Kidney glomerular epithelial cell (primary cell): ENCODE measurements at regions not wholly inside any gene's neighbourhood (a gene's known extent, or its start where the extent isn't known, plus 50 kb on each side); places are given as distances from the start of the nearest gene placed in this dataset.

Experiments used
- DNase-seq: peaks from one replicate; lab custom pipeline; 2025; lab: John Stamatoyannopoulos, UW

DNA sequence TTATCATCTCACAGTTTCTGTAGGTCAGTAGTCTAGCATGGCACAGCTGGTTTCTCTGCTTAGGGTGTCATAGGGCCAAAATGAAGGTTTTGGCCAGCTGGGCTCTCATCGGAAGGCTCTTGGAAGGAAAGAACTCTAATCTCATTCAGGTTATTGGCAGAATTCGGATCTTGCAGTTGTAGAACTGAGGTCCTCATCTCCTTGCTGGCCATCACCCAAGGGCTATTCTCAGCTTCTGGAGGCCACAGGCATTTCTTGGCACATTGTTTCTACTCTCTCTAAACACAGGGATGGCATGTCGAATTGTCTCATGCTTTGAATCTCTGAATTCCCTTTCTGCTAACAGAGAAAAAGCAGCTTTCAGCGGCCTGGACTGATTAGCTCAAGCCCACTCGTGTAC, 258.0 kb upstream of the SMARCA2 start:
- no peak for DNase-seq

DNA sequence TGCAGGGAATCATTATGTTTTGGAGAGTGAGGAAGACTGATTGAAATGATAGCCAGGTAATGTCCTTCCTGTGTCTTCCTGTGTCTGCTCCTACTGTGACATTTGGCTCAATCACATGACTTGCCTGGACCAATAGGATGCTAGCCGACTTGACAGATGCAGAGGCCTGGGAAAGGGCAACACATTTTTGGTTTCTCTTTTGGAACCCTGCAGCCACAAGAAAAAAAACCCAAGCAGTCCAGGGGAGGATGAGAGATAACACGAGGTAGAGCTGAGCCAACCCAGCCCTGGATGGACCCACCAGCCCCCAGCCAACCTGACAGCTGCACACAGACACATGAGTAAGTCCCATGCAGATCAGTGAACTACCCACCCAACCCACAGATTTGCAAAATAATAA, 256.1 kb upstream of the SMARCA2 start:
- no peak for DNase-seq

DNA sequence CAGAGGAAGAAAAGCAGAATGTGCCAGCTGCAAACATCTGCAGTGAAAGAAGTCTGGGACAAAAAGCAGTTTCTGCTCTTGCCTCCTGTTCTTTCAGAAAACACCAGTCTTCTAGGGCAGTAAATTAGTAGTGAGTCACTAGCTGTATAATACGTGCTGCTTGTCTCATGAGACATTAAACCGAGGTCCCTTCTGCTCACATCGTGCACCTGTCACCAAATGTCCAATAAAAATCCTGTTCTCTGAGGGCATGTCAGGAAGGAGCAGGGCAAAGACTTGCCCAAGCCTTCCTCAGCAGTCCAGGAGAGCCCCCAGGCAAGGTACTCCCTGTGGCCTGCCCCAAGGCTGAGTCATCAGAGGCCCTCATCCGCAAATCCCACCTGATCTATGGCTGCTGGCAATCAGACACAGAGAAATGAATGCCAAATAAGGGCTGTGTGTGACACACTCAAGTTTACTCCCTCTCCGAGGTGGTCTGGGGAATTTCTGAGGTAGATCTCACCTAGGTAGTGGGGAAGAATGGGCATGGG, 255.3 kb upstream of the SMARCA2 start:
- no peak for DNase-seq

DNA sequence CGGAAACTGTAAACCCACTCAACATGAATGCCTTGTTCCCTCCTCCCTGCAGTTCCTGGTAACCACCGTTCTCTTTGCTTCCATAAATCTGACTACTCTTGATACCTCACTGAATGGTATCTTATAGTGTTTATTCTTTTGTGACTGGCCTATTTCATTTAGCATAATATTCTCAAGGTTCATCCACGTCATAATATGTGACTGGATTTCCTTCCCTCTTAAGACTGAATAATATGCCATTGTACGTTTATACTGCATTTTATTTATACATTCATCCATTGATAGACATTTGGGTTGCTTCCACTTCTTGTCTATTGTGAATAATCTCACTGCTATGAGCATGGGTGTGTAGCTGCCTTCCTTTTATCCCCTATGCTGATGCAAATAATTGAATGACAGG, 253.3 kb upstream of the SMARCA2 start:
- no peak for DNase-seq

DNA sequence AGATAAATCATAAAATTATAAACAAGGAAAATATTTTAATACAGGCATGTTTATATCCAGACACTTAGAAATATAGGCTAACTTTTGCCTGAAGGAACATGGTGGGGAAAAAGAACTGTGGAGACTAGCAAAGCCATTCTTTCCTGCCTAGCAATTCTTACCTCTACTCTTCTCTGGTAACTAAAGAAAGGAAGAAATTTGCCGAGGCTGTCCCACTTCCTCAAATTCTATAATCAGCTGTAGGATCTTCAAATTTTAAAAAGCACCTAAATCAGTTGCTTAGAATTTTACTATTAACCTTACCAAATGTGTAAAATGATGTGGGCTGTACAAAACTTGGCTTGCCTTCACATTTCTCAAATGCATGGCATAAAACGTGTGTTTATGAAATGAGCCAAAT, 249.1 kb upstream of the SMARCA2 start:
- no peak for DNase-seq

DNA sequence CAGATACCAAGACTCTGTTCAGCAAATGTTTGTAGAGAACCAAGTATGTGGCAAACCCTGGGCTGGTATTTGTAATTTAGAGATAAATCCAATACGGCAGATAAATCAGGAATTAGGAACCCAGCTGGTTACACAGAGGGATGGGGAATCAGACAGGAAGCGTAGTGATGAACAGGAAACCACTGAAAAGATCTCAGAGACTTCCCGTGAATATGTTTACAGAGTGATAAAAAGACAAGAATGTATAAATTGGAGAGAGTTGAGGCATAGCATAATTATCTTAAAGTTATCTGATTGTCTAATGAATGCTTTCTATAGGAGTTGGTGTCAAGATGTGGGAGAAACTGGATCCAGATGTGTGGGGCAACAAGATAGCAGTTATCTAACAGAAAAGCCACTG, 246.6 kb upstream of the SMARCA2 start:
- no peak for DNase-seq

DNA sequence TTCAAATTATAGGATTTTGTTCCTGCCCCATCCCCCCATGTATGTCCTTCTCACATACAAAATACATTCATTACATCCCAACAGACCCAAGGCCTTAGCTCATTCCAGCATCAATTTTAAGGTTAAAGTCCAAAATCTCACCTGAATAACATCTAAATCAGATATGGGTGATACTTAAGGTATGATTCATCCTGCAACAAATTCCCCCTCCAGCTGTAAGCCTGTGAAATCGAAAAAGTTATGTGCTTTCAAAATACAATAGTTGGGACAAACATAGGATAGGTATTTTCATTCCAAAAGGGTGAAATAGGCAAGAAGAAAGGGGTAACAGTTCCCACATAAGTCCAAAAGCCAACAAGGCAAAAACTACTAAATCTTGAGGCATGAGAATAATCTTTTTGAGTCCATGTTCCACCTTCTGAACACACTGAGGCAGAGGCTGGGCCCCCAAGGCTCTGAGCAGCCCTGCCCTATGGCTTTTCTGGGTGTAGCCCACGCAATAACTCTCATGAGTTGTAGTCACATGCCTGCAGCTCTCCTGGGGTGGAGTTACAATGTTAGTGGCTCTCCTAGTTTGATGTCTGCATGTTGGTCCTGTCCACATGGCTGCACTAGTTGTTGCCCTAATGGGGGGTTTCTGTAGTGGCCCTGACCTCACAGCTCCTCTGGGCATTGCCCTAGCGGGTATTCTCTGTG, 243.9 kb upstream of the SMARCA2 start:
- no peak for DNase-seq

DNA sequence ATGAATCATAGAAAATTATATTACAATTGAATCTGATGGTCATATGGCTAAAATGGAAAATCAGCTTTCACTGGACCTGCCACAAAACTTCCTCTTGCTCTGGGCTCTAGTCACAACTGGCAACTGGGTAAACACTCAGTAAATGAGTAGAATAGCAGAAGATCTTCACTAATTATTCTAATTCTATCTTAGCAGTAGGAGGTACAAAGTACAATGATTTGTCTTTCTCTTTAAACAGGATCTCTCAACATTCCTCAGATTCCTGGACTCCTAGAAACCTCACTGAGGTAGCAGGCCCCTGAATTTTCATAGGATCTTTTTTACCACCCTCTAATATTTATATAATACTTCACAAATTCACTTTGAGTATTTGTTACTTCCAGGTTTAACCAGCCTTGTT, 239.9 kb upstream of the SMARCA2 start:
- DNase-seq: no peak

DNA sequence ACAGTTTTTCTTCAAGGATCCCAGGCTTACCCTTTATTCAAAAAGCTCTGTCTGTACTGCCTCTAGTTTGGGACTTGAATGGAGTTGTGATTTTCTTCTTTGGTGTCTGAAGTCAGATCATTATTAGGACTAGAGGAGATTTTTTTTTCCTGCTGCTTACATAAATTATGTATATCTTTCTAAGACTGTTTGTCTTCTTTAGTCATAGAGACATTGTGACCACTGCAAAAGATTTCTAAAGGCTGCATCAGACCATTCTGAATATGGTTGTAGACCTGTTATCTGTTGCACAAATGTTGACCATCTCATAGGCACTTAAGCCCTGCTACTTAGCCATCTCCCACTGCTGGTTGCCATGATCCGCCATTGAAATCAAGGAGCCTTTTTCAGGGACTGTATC, 238.5 kb upstream of the SMARCA2 start:
- DNase-seq: no peak

DNA sequence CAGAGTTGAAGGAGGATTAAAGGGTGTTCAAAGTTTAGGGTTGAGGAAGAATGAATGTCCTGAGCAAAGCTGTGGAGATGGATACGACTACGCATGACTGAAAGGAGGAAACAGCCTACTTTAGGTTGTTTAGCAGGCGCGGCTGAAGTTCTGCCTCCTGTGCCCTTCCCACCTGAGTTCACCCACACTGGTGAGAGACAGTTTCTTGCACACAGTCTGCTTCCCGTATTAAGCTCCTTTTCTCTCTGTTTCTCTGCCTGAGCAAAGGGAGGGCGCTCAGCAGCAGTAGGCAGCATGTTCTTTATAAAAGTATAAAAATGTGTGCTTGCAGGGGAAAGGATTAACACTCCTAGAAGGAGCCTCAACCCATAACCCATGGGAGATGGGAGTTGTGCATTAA, 224.0 kb upstream of the SMARCA2 start:
- DNase-seq: no peak

DNA sequence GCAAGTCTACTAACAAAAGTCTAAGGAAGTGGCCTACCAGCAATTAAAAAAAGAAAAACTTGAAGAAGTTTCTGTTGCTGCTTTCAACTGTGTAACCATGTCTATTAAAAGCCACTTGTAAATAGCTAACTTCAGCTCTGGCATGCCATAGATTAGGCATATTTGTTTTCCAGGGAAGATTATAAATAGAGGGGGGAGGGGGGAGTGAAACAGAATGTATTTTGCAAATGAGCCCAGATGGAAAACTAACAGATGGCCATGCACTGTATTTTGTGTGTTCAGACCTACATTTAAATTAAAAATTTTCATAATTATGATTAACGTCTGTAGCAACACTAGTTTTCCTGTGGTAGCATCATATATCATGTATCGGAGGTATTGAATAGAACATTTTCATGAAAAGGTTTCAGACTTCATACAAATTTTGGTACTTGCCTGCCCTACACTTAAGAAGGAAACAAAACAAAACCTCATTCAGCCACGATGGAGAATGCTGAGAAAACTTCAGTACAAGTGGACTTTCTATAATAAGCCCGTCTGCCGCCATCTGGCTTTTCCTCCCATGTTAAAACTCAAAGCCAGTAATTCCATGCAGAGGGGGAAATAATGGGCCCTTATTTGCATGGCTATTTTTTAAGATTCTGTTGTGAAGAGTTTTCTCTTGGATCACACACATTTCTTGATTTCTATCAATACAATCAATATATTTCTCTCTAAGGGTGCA, 220.4 kb upstream of the SMARCA2 start:
- no peak for DNase-seq

DNA sequence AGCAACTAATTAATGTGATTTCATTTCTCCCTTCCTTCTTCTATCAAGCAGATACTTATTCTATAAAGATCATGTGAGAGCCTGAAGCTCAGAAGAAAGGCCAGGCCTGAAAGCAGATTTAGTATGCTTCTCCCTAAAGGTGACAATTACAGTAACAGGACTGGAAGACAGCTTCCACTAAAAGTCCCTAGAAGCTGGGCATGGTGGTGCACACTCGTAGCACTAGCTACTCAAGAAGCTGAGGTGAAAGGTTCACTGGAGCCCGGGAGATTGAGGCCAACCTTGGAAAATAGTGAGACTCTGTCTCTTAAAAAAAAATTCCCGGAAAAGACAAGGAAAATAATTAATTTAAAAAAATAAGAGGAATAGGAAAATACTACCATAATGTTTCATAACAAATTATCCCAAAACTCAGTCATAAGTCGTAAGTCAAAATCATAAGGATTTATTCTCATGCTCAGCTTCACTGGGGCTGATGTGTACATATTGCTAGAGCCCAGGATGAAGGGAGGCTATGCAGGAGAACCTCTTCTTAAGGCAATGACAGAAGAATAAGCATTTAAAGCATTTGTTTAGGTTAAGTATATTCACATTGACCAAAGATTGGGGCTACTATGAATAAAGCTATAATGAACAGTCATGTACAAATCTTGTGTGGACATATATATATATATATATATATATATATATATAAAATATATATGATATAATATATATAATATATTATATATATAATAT, 210.8 kb upstream of the SMARCA2 start:
- no peak for DNase-seq

DNA sequence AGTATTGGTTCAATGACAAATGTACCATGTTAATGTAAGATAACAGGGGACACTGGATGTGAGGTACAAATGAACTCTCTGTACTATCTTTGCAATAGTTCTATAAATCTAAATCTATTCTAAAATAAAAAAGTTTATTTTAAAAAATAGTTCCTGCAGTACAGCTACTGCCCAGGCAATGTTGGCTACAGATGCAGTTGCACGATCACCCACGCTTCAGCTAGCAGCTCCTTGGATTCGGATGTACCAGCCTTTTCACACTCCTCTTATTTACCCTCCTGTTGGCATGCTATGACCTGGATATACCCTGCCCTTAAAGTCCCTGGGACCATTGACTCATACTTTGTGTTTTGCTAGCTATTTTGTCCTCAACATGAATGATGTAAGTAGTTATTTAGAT, 185.4 kb upstream of the SMARCA2 start:
- no peak for DNase-seq

DNA sequence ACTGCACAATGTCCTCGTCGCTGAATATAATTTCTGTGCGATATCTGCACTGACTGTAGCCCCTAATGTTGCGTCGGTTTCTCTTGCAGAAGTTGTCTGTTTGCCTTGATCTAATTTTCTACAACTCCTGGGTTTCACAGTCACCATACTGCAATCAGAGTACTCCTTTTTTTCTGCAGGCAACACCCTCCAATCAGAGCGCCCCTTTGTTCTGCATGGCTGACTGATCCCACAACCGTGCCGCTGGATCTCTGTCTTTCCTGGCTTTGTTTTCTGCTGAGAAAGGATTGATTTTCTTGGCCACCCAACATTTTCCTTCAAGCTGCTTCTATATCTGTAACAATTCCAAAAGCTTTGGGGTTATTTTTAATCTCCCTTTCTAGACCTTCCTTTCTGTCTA, 182.2 kb upstream of the SMARCA2 start:
- no peak for DNase-seq

DNA sequence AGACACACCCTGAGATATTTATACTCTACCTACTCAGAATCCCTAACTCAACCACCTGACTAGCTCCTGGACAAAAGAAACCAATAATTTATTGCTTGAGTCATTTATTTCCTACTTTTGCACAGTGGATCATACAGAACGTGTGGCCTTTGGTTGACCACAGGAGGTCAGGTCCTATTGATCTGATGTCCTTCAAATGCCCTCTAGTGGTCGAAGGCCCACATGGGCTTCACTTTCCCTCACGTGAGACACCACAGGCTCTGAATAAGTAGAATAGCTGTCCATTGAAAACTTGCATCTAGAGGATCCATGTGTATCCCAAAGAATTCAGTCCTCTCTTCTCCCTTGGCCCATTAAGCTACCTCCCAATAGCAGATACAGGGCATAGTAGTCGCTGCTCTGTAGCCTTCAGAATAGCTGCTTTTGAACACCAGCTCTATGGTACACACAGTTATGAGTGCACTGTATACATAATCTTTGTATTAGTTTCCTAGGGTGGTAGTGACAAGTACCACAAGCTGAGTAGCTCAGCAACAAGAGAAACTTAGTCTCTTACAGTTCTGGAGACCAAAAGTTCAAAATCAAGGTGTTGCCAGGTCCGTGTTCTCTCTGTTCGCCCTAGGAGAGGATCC, 177.6 kb upstream of the SMARCA2 start:
- DNase-seq: no peak

DNA sequence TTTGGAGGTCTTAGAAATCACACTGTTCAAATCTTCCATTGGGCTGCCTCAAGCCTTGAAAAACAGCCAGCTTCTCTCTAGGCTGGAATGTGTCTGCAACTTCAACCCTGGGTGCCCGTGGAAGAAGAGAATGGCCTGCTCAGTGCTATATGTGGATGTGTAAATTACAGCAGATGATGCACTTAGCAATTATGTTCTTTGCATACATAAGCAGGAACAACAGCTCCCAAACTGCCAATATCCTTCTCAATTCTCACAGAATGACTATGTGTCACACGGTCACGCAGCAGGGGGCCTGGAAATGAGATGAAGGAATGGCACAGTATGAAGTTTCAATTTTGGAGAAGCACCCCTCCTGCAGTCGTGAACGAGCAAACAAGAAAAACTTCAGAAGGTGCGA, 175.2 kb upstream of the SMARCA2 start:
- no peak for DNase-seq

DNA sequence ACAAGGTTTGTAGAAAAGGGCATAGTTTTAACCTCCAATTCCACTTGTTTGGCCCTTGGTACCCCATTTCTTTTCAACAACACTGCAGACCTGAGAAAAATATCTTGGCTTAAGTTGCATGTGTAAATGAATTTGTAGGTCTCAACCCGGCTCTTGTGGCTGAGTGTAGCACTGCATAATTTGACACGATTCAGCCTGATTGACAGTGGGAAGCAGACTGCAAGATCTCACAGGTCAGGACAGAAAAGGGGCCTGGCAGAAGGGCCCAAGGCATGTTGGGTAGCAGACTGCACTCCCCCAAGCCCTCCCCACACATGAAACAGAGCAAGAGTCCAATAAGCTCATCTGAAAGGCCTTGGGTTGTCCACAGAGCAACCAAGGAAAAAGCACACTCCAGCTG, 169.7 kb upstream of the SMARCA2 start:
- DNase-seq: no peak

DNA sequence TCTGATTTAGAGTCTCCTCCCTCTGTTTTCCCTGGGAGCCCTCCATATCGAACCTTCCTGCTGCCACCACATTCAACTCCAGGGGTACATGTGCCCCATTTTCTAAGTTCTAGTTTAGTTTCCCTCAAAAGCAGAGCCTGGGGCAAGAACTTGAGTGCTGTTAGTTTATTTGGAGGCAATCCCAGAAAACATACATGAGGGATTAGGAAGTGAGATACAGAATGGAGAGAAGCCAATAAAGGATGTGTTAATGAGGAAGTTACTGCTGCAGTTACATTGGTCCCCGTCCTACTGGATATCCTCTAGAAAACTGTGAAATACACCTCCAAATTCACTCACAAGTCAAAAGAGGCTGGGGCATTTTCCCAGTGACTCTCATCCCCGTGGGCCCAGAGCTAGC, 159.4 kb upstream of the SMARCA2 start:
- no peak for DNase-seq

DNA sequence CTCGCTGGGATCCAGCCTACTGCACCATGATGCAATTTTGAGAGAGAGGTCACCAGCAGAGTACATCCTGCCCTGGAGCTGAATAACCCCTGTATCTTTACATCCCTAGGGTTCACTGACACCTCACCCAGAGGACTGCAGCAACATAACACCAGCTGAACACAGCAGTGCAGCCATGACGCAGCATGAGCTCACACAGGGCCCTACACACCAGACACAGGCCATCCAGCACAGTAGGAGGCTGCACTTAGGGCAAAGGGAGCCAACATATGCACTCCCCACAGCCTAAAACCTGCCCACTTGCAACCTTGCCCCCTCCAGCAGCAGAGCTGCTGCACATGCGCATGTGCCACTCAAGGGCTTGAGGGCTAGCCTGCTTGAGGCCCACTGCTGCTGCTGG, 157.3 kb upstream of the SMARCA2 start:
- no peak for DNase-seq

DNA sequence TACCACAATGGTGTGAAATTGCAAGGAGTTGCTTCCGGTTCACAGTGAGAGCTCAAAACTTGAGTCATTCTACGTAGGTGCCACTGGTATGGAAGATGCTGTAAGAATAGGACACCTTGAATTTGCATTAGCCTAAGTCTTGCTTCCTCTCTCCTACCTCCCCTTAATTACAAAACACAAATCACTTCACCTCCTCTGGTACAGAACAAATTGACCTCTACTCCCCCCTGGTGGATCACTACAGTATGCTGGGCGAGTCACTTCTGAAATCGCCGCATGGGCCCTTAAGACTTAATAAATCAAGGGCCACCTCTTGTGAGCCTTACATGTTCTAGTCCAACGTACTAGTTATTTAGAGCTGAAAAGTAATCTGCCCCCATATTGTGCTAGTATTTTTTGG, 145.3 kb upstream of the SMARCA2 start:
- DNase-seq: no peak

DNA sequence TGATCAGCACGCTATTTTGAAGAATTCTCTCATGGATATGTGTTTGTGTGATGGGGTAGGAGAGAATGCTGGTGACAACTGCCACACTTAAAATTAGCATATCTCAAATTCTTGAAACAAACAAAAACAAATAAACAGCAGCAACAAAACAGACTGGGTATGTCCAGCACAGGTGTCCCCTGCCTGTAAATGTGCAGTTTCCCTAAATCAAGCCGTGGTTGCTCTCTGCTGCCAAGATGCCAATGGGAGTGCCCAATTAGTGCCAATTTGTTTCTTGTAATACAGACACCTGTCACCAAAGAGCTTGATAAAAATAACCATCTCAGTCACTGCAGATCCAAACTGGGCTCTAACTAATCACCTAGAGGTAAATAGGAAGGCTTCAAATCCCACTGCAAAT, 144.2 kb upstream of the SMARCA2 start:
- no peak for DNase-seq

DNA sequence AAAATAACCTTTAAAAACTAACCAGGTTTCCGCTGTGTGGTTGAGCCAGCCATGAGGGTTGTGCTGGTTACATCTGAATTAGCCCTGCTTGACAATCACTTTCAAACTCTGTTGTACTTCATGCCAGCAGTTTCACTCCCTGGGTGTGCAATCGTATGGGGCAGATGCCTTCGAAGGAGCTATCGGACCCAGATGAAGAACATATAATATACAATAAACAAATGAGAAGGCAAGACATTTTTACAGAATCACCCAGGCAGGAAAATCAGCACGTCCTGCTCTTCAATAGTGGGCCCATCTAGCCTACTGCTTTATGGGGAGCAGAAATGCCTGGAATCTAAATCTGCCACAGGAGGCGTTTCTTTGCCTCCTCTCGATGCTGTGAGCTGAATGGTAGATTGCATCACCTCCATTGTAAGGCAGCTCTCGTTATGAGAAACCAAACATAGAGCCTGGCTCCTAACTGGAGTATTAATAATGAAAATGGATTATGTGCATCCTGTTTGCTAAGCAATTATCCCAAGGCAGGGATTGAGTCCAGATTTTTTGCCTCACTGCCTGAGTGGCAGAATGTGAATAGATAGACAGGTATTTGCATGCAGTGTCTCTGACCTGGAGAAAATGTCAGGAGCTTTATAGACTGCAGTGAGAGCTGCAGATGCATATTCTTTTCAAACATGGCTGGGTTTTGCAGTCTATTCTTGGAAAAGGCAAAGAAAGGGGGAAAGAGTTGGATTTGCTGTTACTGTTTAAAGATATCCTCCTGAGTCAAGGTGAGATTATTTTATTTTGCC, 143.3 kb upstream of the SMARCA2 start:
- DNase-seq: no peak
